ENCODE measurements at regions not wholly inside any gene's neighbourhood (a gene's known extent, or its start where the extent isn't known, plus 50 kb on each side); places are given as distances from the start of the nearest gene placed in this dataset.

DNA sequence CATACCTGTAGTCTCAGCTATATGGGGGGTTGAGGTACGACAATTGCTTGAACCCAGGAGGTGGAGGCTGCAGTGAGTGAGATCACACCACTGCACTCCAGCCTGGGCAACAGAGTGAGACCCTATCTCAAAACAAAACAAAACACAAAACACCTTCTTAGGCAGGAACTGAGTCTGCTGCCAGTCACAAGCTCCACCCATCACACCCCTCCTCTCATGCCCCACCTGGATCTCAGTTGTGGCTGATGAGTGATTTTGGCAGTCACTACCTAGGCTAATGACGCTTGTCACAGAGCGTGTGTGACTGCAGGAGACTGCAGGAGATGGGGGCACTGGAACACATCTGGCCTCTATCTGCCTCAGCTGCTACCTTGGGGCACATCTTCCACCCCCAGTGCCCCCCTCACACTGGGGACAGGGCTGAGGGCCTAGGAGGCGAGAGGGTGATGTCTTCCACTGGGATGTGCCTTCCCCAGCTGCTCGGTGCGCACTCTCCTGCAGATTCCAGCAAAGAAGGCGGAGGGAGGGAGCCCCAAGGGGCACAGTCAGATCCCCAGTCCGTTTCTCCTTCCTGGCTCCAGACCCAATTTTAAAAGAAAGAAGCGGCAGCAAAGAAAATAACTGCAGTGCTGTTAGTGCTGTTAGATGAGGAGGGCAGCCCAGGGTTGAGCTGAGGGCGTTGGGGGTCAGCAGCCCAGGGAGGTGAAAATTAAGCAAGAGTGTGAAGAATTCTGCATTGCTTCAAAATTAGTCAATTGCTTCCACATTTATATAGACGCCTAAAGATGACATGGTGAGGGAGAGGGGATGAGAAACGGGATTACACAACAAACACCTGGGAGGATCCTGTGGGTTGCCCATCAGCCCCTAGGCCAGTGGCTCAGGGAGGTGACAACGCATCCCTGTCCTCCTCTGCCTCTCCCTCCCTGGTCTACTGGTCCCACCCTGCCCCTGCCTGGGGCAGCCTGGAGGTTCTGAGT, 143.6 kb upstream of the HAAO start:
- peaks cover 10 to 36% of the 10 kb centered on the region in 2 donors for H3K4me1 ChIP-seq
- H3K27me3 ChIP-seq: no peaks in the 10 kb centered on the region
- no peak overlapping the region for H3K27ac ChIP-seq
- no peaks in the 10 kb centered on the region for H3K9me3 ChIP-seq
- H3K36me3 ChIP-seq: no peaks in the 10 kb centered on the region
- intact Hi-C loops (cut with DNase I): no loop called here
- no peak for DNase-seq (ENCODE audit: low spot score in 2 of 2)
- TF ChIP-seq, protein P1, sequence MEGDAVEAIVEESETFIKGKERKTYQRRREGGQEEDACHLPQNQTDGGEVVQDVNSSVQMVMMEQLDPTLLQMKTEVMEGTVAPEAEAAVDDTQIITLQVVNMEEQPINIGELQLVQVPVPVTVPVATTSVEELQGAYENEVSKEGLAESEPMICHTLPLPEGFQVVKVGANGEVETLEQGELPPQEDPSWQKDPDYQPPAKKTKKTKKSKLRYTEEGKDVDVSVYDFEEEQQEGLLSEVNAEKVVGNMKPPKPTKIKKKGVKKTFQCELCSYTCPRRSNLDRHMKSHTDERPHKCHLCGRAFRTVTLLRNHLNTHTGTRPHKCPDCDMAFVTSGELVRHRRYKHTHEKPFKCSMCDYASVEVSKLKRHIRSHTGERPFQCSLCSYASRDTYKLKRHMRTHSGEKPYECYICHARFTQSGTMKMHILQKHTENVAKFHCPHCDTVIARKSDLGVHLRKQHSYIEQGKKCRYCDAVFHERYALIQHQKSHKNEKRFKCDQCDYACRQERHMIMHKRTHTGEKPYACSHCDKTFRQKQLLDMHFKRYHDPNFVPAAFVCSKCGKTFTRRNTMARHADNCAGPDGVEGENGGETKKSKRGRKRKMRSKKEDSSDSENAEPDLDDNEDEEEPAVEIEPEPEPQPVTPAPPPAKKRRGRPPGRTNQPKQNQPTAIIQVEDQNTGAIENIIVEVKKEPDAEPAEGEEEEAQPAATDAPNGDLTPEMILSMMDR (IDR thresholded peaks at IDR 0.05): no peak
- H3K4me3 ChIP-seq: no peak overlapping the region

DNA sequence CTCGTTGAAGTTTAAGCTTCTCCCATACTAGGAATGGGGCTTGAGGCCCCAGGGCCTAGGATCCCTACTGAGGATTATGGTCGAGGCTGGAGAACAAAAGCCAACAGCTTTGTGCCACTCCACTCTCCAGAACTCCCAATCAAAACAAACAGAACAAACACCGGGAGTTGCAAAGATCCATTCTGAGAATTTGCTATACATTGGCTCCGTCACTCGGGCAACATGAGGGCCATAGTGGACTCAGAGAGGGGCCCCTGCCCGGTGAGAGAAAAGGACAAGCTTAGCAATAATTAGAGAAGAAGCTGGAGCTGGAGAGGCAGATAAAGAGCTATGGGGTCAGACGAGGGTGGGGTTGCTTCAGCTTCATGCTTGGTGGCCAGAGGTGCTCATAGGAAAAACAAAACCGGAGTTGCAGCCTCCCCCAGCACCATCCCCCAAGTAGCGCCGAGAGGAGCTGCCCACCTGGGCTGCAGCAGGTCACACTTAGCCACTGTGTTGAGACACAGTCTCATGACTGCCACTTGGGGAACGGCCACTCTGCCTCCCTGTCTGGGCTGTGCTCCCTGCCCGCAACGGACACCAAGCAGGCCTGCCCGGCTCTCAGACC, 142.3 kb upstream of the HAAO start:
- Histone ChIP-seq H3K27me3 (no peaks in the 10 kb centered on the region), H3K4me1 (peaks cover 18 to 46% of the 10 kb centered on the region in 2 donors), H3K4me3 (no peak overlapping the region), H3K9me3 (no peaks in the 10 kb centered on the region), H3K36me3 (no peaks in the 10 kb centered on the region), H3K27ac (no peak overlapping the region)
- no peak for DNase-seq (ENCODE audit: low spot score in 2 of 2)
- TF ChIP-seq, protein P1 (IDR thresholded peaks at IDR 0.05): no peak
- intact Hi-C loops (cut with DNase I): no loop called here

DNA sequence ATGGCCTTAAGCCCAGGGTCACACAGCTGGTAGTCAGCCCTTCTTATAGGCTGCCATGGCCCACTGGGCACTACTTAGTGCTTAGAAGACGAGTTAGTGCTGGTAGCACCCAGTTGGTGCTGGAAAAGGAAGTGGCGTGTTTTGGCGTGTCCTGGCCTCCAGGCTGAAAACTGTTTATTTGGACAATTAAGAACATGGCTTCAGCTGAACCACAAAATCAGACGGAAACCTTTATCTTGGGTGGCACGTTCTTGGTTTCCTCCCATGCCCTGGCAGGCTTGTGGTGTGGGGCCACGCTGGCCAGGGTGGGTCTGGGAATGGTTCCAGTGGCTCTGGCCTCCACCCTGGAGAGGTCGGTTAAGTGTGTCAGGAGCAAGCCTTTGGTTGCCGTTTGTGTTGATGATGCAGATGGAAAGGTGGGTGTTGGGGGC, 141.5 kb upstream of the HAAO start:
- DNase-seq (ENCODE audit: low spot score in 2 of 2): no peak
- peak overlapping the region; percentile 17 to 97 for H3K27ac ChIP-seq
- intact Hi-C loops (cut with DNase I): no loop called here

DNA sequence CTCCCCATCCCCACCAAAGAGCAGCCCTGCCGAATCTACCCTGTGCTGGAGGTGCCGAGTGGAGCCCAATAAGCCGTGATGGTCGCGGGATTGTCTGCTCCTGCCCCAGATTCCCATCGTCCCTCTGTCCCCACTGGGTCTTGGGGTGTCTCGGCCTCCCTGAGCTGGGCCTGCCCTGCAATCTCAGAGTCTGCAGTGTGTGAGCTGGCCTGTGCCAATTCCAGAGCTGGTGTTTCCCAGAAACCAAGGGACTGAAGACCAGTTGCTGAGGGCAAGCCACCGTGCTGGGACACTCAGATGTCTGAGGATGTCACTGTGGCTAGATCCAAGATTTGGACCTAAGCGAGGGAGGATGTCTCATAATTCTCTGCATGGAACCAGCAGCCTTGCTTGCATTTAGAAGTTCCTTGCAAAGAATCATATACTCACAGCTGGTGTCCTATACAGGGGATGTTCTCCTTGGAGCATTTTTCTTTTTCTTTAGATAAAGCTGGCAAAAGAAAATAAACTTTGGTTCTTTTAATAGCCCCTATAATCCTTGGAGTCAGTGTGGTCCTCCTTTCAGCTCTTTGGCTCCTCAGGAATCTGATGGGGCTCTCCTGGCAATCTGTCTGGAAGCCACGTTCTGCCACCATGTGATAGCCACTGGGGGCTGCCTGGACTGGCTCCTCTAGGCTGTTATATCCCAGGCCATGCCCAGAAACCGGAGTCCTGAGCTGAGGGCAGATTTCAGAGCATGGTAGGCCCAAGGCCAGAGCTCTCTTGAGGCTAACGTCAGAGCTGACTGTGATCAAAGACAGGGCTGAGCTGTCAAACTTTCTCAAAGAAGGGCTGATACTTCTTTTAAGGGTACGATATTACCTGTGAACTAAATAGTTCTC, 140.1 kb upstream of the HAAO start:
- Histone ChIP-seq H3K36me3 (no peaks in the 10 kb centered on the region), H3K4me3 (no peak overlapping the region), H3K27ac (peak overlapping the region; percentile 70 to 97), H3K9me3 (no peaks in the 10 kb centered on the region), H3K27me3 (no peaks in the 10 kb centered on the region), H3K4me1 (peaks cover 14 to 63% of the 10 kb centered on the region in 2 donors)
- no peak for DNase-seq (ENCODE audit: low spot score in 2 of 2)
- intact Hi-C loops (cut with DNase I): no loop called here
- TF ChIP-seq, protein P1 (IDR thresholded peaks at IDR 0.05): no peak

More for the DNA sequence above, 141.5 kb upstream of the HAAO start:
- TF ChIP-seq, protein P1 (IDR thresholded peaks at IDR 0.05): no peak
- H3K27me3 ChIP-seq: no peaks in the 10 kb centered on the region
- H3K4me3 ChIP-seq: no peak overlapping the region
- no peaks in the 10 kb centered on the region for H3K36me3 ChIP-seq
- peaks cover 14 to 50% of the 10 kb centered on the region in 2 donors for H3K4me1 ChIP-seq
- H3K9me3 ChIP-seq: no peaks in the 10 kb centered on the region

DNA sequence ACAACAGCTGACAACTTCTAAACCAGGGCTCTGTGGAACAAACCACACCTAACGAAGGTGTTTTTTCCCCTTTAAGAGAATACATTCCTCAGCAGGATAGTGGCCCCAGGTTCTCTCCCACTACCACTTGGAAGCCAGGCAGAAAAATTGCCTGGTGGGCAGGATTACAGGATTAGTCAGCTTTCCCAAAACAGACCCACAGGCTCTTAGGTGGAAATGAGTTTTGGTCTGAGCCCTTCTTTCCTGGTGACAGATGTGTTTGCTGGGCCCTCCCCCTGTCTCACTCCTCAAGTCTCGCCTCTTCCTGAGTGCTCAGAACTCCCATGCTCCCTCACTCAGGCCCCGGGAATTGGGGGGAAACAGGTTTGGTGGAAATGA, 139.4 kb upstream of the HAAO start:
- Histone ChIP-seq H3K36me3 (no peaks in the 10 kb centered on the region), H3K9me3 (no peaks in the 10 kb centered on the region), H3K4me3 (no peak overlapping the region), H3K27ac (peak overlapping the region; percentile 70 to 97), H3K4me1 (peaks cover 14 to 70% of the 10 kb centered on the region in 2 donors), H3K27me3 (no peaks in the 10 kb centered on the region)
- DNase-seq (ENCODE audit: low spot score in 2 of 2): no peak
- intact Hi-C loops (cut with DNase I): no loop called here
- TF ChIP-seq, protein P1 (IDR thresholded peaks at IDR 0.05): no peak

All from ascending aorta (tissue), 2 donors.